Spinal cord (tissue), 9 donors: ENCODE measurements at regions not wholly inside any gene's neighbourhood (a gene's known extent, or its start where the extent isn't known, plus 50 kb on each side); places are given as distances from the start of the nearest gene placed in this dataset.

Experiments
- DNase-seq, 6 donors: peaks; one replicate each; pipeline versions ENCODE4 v3.0.0 to v3.0.0-alpha.2; 2013 to 2015; ENCODE audit warnings: low spot score in 6 of 6, low read depth in 4 of 6
- H3K27ac ChIP-seq: one replicate; pipeline ENCODE4 v1.5.1; 2013; ENCODE audit warnings: low read depth, low read length, control low read depth
- H3K27me3 ChIP-seq: one replicate; pipeline ENCODE4 v1.6.1; 2013; ENCODE audit warnings: low read length; ENCODE audit not compliant: control insufficient read depth, insufficient read depth
- H3K36me3 ChIP-seq: one replicate; pipeline ENCODE4 v1.6.1; 2013; ENCODE audit warnings: low read length; ENCODE audit not compliant: control insufficient read depth, insufficient read depth
- H3K4me1 ChIP-seq: one replicate; pipeline ENCODE4 v1.6.1; 2013; ENCODE audit warnings: low read length; ENCODE audit not compliant: control insufficient read depth, insufficient read depth
- H3K4me3 ChIP-seq: one replicate; pipeline ENCODE4 v1.5.1; 2013; ENCODE audit warnings: low read depth, low read length, control low read depth
- H3K9me3 ChIP-seq: one replicate; pipeline ENCODE4 v1.6.1; 2013; ENCODE audit warnings: low read length; ENCODE audit not compliant: control insufficient read depth, insufficient read depth
- WGBS: methylation state at CpG from one replicate; pipeline ENCODE4 v1.1.5; 2013; ENCODE audit warnings: missing lambda C conversion rate; ENCODE audit not compliant: insufficient coverage; 5-methylcytosine and 5-hydroxymethylcytosine counted together
- donor health status: healthy.

DNA sequence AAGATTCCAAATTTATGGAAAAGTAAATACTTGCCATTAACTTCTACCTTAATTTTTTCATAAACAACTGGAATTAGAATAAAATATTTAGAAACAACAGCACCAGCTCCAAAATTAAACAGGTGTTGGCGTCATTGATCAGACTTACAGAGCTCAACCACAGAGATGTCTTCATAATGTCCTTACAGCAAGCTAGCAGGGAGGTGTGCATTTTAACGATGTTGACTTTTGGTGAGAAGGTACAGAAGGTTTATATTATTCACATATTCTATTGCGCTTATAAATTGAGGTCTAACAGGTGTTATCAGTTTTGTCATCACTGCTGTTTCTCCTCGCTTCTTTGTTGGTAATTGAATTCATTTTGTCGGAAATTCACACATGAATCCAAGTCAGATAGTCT is 226.2 kb upstream of the CA10 start:
- Histone ChIP-seq H3K36me3 (no peaks in the 10 kb centered on the region), H3K9me3 (no peaks in the 10 kb centered on the region), H3K4me1 (no peaks in the 10 kb centered on the region), H3K4me3 (no peak overlapping the region), H3K27ac (no peak overlapping the region), H3K27me3 (no peaks in the 10 kb centered on the region)
- no CpG with 5 or more reads among the region's 5 CpGs for WGBS
- DNase-seq: no peak

GRCh38 chr17:52383493-52384100 is 225.1 kb upstream of the CA10 start:
- 73% methylated on average over 4 of the region's 4 CpGs for WGBS
- H3K36me3 ChIP-seq: no peaks in the 10 kb centered on the region

DNA sequence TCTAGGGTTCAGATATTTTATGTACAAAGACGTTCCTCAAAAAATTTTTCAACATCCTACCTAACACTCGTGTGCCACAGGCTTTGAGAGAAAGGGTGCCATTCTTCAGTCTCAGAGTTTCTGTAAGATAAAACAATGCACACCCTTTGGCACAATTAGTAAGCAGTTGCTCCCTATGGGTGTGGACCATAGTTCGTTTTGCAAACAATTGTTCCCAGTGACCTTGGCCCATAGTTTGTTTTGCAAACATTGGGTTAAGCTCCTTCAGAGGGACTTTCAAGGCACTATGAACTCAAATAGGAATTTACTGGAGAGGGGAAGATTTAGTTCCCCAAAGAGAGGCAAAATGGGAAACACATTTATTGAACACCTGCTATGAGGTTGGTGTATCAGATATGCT is 220.3 kb upstream of the CA10 start:
- H3K27ac ChIP-seq: no peak overlapping the region
- 85% methylated on average over 2 of the region's 3 CpGs for WGBS

More at GRCh38 chr17:52383493-52384100, 225.1 kb upstream of the CA10 start:
- Histone ChIP-seq H3K4me3 (no peak overlapping the region), H3K27ac (no peak overlapping the region), H3K4me1 (no peaks in the 10 kb centered on the region), H3K9me3 (no peaks in the 10 kb centered on the region), H3K27me3 (no peaks in the 10 kb centered on the region)
- peak; percentile 21 to 85 (median 34) for DNase-seq

GRCh38 chr17:52376137-52376536 is 217.6 kb upstream of the CA10 start:
- no peaks in the 10 kb centered on the region for H3K9me3 ChIP-seq
- H3K4me1 ChIP-seq: no peaks in the 10 kb centered on the region
- DNase-seq: no peak
- H3K36me3 ChIP-seq: no peaks in the 10 kb centered on the region
- no peak overlapping the region for H3K4me3 ChIP-seq
- no peak overlapping the region for H3K27ac ChIP-seq
- H3K27me3 ChIP-seq: no peaks in the 10 kb centered on the region
- 79% methylated on average over 2 of the region's 3 CpGs for WGBS

More for the DNA sequence above, 220.3 kb upstream of the CA10 start:
- H3K4me3 ChIP-seq: no peak overlapping the region
- H3K36me3 ChIP-seq: no peaks in the 10 kb centered on the region
- DNase-seq: no peak
- H3K27me3 ChIP-seq: no peaks in the 10 kb centered on the region
- no peaks in the 10 kb centered on the region for H3K4me1 ChIP-seq
- no peaks in the 10 kb centered on the region for H3K9me3 ChIP-seq

GRCh38 chr17:52368886-52369285 is 210.4 kb upstream of the CA10 start:
- Histone ChIP-seq H3K27me3 (no peaks in the 10 kb centered on the region), H3K36me3 (no peaks in the 10 kb centered on the region), H3K9me3 (no peaks in the 10 kb centered on the region), H3K4me1 (no peaks in the 10 kb centered on the region), H3K27ac (no peak overlapping the region), H3K4me3 (no peak overlapping the region)
- peak in 1 of 6 donors; percentile 52 for DNase-seq
- WGBS: 76% methylated on average over 5 of the region's 7 CpGs

GRCh38 chr17:52357854-52358253 is 199.3 kb upstream of the CA10 start:
- no peak for DNase-seq
- Histone ChIP-seq H3K4me3 (no peak overlapping the region), H3K27me3 (no peaks in the 10 kb centered on the region), H3K9me3 (no peaks in the 10 kb centered on the region), H3K4me1 (no peaks in the 10 kb centered on the region), H3K27ac (no peak overlapping the region), H3K36me3 (no peaks in the 10 kb centered on the region)
- WGBS: 100% methylated on average over 2 of the region's 2 CpGs

DNA sequence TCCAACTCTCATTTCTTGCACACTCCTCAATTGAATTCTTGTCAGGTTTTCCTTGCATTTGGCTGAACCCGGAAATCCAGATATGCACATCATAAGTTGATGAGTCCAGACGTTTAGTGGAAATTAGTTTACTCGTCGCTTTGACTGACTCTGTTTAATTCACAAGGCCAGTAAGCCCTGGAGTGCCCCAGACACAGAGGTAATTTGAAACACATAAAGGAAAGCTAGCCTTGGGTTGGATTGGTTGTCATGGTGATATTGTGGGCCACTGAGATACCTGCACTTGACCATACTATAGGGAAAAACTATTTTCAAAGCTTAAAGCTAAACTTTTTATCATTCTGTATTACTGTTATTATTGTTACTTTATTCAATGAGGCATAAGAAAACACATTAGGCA is 178.3 kb upstream of the CA10 start:
- Histone ChIP-seq H3K9me3 (no peaks in the 10 kb centered on the region), H3K36me3 (no peaks in the 10 kb centered on the region), H3K27me3 (no peaks in the 10 kb centered on the region), H3K4me1 (no peaks in the 10 kb centered on the region), H3K27ac (no peak overlapping the region), H3K4me3 (no peak overlapping the region)
- peak in 2 of 6 donors; percentile 6 to 64 for DNase-seq
- WGBS: 60% methylated on average over 4 of the region's 4 CpGs

GRCh38 chr17:52306314-52306713 is 147.8 kb upstream of the CA10 start:
- WGBS: no CpG with 5 or more reads among the region's 1 CpG
- no peak overlapping the region for H3K4me3 ChIP-seq
- H3K36me3 ChIP-seq: no peaks in the 10 kb centered on the region
- no peaks in the 10 kb centered on the region for H3K4me1 ChIP-seq
- no peaks in the 10 kb centered on the region for H3K27me3 ChIP-seq
- no peaks in the 10 kb centered on the region for H3K9me3 ChIP-seq
- H3K27ac ChIP-seq: no peak overlapping the region
- DNase-seq: no peak

DNA sequence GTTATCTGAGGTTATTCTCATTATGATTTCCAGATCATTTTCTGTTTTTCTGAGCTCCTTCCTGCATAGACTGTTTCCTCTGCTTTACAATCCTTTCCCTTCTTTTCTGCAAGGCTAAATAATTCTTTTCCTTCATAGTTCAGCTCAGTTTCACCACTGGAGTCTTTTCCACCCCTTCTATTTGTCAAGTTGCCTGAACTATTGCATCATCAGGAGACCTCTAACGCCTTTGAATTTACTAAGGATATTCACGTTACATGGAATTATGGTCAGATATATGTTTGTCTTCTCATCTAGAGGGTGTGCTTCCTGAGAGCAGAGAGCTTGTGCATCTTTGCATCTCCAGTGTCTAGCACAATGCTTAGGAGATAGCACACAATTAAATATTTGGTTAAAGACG is 140.4 kb upstream of the CA10 start:
- Histone ChIP-seq H3K27me3 (no peaks in the 10 kb centered on the region), H3K4me1 (no peaks in the 10 kb centered on the region), H3K4me3 (no peak overlapping the region), H3K9me3 (no peaks in the 10 kb centered on the region), H3K27ac (no peak overlapping the region), H3K36me3 (no peaks in the 10 kb centered on the region)
- DNase-seq: no peak
- 100% methylated on average over 2 of the region's 3 CpGs for WGBS

DNA sequence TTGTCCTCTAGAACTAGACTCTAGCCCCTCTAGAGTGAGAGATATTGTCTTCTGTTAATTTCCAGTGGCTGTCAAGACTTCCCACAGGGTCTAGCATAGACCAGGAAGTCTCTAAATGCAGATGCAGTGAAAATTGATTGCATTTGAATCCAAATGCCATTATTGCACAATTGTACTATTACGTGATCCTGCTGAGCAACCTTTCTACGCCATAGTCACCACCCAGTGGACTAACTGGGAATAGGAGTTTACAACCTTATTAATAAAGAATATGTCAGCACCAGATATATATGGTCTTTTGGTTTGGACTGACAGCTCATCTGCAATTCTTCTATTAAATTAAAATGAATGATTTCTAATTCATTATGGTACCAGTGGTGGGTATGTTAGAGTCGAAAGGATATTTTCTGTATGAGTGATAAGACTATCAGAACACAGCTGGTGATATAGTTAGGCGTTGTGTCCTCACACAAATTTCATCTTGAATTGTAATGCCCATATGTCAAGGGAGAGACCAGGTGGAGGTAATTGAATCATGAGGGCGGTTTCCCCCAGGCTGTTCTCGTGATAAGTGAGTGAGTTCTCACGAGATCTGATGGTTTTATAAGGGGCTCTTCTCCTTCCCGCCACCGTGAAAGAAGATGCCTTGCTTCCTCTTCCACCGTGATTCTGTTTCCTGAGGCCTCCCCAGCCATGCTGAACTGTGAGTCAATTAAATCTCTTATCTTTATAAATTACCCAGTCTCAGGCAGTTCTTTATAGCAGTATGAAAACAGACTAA is 138.9 kb upstream of the CA10 start:
- H3K36me3 ChIP-seq: no peaks in the 10 kb centered on the region
- no peak overlapping the region for H3K27ac ChIP-seq
- H3K9me3 ChIP-seq: no peaks in the 10 kb centered on the region
- H3K27me3 ChIP-seq: no peaks in the 10 kb centered on the region
- no peaks in the 10 kb centered on the region for H3K4me1 ChIP-seq
- WGBS: 83% methylated on average over 3 of the region's 10 CpGs
- DNase-seq: peak in 1 of 6 donors; percentile 7
- no peak overlapping the region for H3K4me3 ChIP-seq
